Panc1 (cell line): ENCODE measurements at regions not wholly inside any gene's neighbourhood (a gene's known extent, or its start where the extent isn't known, plus 50 kb on each side); places are given as distances from the start of the nearest gene placed in this dataset.

Experiments used
- POLR2AphosphoS5 ChIP-seq: IDR thresholded peaks from 2 replicates; pipeline ENCODE4 v1.6.1; 2012; ENCODE audit warnings: mild to moderate bottlenecking, low read depth, low read length, moderate library complexity
- TF ChIP-seq, protein P1 (sequence below): fragments of 450-650 bp; IDR thresholded peaks from 2 replicates; pipeline ENCODE4 v1.5.1; 2017; ENCODE audit warnings: mild to moderate bottlenecking
- TF ChIP-seq, protein P2 (sequence below), 2 experiments: IDR thresholded peaks; 2 replicates each; pipeline ENCODE4 v1.6.1; 2011 to 2012; ENCODE audit warnings: low read depth in 2 of 2, control low read depth in 1 of 2, low read length in 1 of 2, mild to moderate bottlenecking in 1 of 2, moderate library complexity in 1 of 2; ENCODE audit not compliant: insufficient read depth in 1 of 2

DNA sequence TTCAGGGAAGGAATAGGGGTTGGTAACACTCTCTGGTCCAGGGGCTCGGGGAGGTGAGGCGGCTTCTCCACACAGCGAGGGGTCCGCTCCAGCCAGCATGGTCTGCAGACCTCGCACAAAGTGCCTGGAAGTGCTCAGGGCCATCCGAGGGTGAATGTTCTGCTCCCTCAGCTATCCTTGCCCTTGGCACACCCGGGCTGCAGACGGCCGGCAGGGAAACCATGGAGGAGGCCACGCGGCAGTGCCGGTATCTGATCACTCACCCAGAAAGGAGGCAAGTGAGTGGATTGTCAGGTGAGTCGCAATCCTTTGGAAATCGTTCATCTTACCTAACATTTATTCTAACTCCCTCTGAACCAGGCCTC, 62.0 kb downstream of the DLL1 start:
- TF ChIP-seq, protein P1, sequence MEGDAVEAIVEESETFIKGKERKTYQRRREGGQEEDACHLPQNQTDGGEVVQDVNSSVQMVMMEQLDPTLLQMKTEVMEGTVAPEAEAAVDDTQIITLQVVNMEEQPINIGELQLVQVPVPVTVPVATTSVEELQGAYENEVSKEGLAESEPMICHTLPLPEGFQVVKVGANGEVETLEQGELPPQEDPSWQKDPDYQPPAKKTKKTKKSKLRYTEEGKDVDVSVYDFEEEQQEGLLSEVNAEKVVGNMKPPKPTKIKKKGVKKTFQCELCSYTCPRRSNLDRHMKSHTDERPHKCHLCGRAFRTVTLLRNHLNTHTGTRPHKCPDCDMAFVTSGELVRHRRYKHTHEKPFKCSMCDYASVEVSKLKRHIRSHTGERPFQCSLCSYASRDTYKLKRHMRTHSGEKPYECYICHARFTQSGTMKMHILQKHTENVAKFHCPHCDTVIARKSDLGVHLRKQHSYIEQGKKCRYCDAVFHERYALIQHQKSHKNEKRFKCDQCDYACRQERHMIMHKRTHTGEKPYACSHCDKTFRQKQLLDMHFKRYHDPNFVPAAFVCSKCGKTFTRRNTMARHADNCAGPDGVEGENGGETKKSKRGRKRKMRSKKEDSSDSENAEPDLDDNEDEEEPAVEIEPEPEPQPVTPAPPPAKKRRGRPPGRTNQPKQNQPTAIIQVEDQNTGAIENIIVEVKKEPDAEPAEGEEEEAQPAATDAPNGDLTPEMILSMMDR = no peak
- TF ChIP-seq, protein P2, sequence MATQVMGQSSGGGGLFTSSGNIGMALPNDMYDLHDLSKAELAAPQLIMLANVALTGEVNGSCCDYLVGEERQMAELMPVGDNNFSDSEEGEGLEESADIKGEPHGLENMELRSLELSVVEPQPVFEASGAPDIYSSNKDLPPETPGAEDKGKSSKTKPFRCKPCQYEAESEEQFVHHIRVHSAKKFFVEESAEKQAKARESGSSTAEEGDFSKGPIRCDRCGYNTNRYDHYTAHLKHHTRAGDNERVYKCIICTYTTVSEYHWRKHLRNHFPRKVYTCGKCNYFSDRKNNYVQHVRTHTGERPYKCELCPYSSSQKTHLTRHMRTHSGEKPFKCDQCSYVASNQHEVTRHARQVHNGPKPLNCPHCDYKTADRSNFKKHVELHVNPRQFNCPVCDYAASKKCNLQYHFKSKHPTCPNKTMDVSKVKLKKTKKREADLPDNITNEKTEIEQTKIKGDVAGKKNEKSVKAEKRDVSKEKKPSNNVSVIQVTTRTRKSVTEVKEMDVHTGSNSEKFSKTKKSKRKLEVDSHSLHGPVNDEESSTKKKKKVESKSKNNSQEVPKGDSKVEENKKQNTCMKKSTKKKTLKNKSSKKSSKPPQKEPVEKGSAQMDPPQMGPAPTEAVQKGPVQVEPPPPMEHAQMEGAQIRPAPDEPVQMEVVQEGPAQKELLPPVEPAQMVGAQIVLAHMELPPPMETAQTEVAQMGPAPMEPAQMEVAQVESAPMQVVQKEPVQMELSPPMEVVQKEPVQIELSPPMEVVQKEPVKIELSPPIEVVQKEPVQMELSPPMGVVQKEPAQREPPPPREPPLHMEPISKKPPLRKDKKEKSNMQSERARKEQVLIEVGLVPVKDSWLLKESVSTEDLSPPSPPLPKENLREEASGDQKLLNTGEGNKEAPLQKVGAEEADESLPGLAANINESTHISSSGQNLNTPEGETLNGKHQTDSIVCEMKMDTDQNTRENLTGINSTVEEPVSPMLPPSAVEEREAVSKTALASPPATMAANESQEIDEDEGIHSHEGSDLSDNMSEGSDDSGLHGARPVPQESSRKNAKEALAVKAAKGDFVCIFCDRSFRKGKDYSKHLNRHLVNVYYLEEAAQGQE (IDR thresholded peaks at IDR 0.05; ENCODE audit: insufficient read depth in 1 of 2, low read depth in 2 of 2, low read length in 1 of 2) = no peak
- no peak for TF ChIP-seq POLR2AphosphoS5
